ENCODE measurements at regions not wholly inside any gene's neighbourhood (a gene's known extent, or its start where the extent isn't known, plus 50 kb on each side); places are given as distances from the start of the nearest gene placed in this dataset.

GRCh38 chr18:57928466-57928865, 115.6 kb upstream of the NEDD4L start:
- Histone ChIP-seq H3K18ac (ENCODE audit: low read depth, low read length) (no peak overlapping the region), H4K20me1 (ENCODE audit: insufficient read depth, low read length) (no peaks in the 10 kb centered on the region), H4K8ac (ENCODE audit: low read depth in 2 of 2, low read length in 2 of 2) (no peak overlapping the region), H2BK15ac (ENCODE audit: low read depth, low read length) (0 out of 3 replicates have a peak overlapping the region, but pooled peaks have one; percentile 26), H3K14ac (replicated peaks; ENCODE audit: low read depth, low read length) (no peak overlapping the region), H2BK20ac (ENCODE audit: low read depth, low read length) (no peak overlapping the region), H3K9me1 (ENCODE audit: insufficient read depth, low read length) (peaks cover 6% of the 10 kb centered on the region), H2AK9ac (replicated peaks; ENCODE audit: low read depth, low read length, poor library complexity) (no peak overlapping the region), H4K91ac (ENCODE audit: insufficient read depth, low read depth, low read length) (no peak overlapping the region), H3K79me1 (ENCODE audit: low read depth in 1 of 2, low read length in 2 of 2) (no peaks in the 10 kb centered on the region), H3K9me3 (ENCODE audit: control insufficient read depth, insufficient read depth, low read length) (no peaks in the 10 kb centered on the region), H3K56ac (ENCODE audit: extremely low read depth, insufficient read depth, low read length) (no peak overlapping the region), H2BK120ac (ENCODE audit: low read depth, low read length) (no peak overlapping the region), H3K4me2 (ENCODE audit: low read depth, low read length) (no peak overlapping the region), H2AFZ (replicated peaks; ENCODE audit: low read length, poor library complexity) (no peak overlapping the region), H3K27ac (ENCODE audit: insufficient read depth, low read length) (no peak overlapping the region), H2AK5ac (ENCODE audit: low read depth, low read length) (peak overlapping the region; percentile 69), H4K5ac (ENCODE audit: low read depth, low read length) (no peak overlapping the region), H3K27me3 (ENCODE audit: control insufficient read depth, insufficient read depth, low read length) (no peaks in the 10 kb centered on the region), H3K4ac (ENCODE audit: low read depth, low read length) (no peak overlapping the region), H2BK5ac (ENCODE audit: low read depth, low read length, poor library complexity, severe bottlenecking) (no peak overlapping the region), H3K4me3 (ENCODE audit: insufficient read depth, low read depth, low read length) (no peak overlapping the region), H3K9ac (ENCODE audit: low read depth, low read length) (no peak overlapping the region), H3K23ac (ENCODE audit: low read depth, low read length) (no peak overlapping the region), H3K4me1 (ENCODE audit: control insufficient read depth, insufficient read depth, low read length) (peaks cover 4% of the 10 kb centered on the region), H3K36me3 (ENCODE audit: control insufficient read depth, insufficient read depth, low read length) (no peaks in the 10 kb centered on the region)
- DNase-seq, result no peak
- ChIA-PET CTCF (no interaction called here), POLR2A (ENCODE audit: unreplicated experiment) (no interaction called here)
- intact Hi-C loops (cut with micrococcal nuclease), result no loop called here
- BruUV-seq (replicated peaks), result no TSS peak
- TF ChIP-seq MAFK (IDR thresholded peaks at IDR 0.05; ENCODE audit: low read depth, low read length), result no peak
- TF ChIP-seq POLR2A (IDR thresholded peaks at IDR 0.05; ENCODE audit: low read depth, low read length), result no peak
- TF ChIP-seq SMC3 (IDR thresholded peaks at IDR 0.05; ENCODE audit: low read depth, low read length), result no peak
- TF ChIP-seq ELK1 (IDR thresholded peaks at IDR 0.05; ENCODE audit: borderline replicate concordance, low read depth, low read length), result no peak
- no peak for TF ChIP-seq BHLHE40 (IDR thresholded peaks at IDR 0.05; ENCODE audit: low read depth, low read length)
- no peak for TF ChIP-seq CEBPB (IDR thresholded peaks at IDR 0.05; ENCODE audit: low read depth, low read length)
- TF ChIP-seq MXI1 (IDR thresholded peaks at IDR 0.05; ENCODE audit: borderline replicate concordance, low read depth, low read length), result no peak
- no peak for TF ChIP-seq NFE2L2 (IDR thresholded peaks at IDR 0.05; ENCODE audit: low read depth, low read length)
- TF ChIP-seq CTCF (conservative IDR thresholded peaks at IDR 0.05; ENCODE audit: low read depth, low read length), result no peak
- TF ChIP-seq FOS (IDR thresholded peaks at IDR 0.05; ENCODE audit: low read depth, low read length), result no peak
- TF ChIP-seq RFX5 (IDR thresholded peaks at IDR 0.05; ENCODE audit: low read depth, low read length), result no peak
- TF ChIP-seq MAZ (IDR thresholded peaks at IDR 0.05; ENCODE audit: borderline replicate concordance, low read depth, low read length), result no peak
- TF ChIP-seq USF2 (IDR thresholded peaks at IDR 0.05; ENCODE audit: low read depth, low read length), result no peak
- no peak for TF ChIP-seq RCOR1 (IDR thresholded peaks at IDR 0.05; ENCODE audit: insufficient replicate concordance, low read length)
- TF ChIP-seq CHD1 (IDR thresholded peaks at IDR 0.05; ENCODE audit: low read depth, low read length), result no peak
- TF ChIP-seq RAD21 (IDR thresholded peaks at IDR 0.05; ENCODE audit: low read length), result no peak
- dilution Hi-C loops (cut with HindIII; ENCODE audit: low sequenced_read_pairs, unreplicated experiment), result no loop called here
- WGBS, 2 experiments (ENCODE audit: extremely low coverage in 2 of 2, insufficient read length in 1 of 2), result no CpG with 5 or more reads among the region's 5 CpGs
- no peak for ATAC-seq (ENCODE audit: low read depth)
- in situ Hi-C loops (cut with MboI; ENCODE audit: low sequenced_read_pairs), result no loop called here

Measured in IMR-90 (cell line).